ENCODE measurements at regions not wholly inside any gene's neighbourhood (a gene's known extent, or its start where the extent isn't known, plus 50 kb on each side); places are given as distances from the start of the nearest gene placed in this dataset.
"Not testable (repeated sequence)": the region's sequence is repeated elsewhere in the genome, so short reads cannot be mapped to it uniquely, and the experiment has no call there.

DNA sequence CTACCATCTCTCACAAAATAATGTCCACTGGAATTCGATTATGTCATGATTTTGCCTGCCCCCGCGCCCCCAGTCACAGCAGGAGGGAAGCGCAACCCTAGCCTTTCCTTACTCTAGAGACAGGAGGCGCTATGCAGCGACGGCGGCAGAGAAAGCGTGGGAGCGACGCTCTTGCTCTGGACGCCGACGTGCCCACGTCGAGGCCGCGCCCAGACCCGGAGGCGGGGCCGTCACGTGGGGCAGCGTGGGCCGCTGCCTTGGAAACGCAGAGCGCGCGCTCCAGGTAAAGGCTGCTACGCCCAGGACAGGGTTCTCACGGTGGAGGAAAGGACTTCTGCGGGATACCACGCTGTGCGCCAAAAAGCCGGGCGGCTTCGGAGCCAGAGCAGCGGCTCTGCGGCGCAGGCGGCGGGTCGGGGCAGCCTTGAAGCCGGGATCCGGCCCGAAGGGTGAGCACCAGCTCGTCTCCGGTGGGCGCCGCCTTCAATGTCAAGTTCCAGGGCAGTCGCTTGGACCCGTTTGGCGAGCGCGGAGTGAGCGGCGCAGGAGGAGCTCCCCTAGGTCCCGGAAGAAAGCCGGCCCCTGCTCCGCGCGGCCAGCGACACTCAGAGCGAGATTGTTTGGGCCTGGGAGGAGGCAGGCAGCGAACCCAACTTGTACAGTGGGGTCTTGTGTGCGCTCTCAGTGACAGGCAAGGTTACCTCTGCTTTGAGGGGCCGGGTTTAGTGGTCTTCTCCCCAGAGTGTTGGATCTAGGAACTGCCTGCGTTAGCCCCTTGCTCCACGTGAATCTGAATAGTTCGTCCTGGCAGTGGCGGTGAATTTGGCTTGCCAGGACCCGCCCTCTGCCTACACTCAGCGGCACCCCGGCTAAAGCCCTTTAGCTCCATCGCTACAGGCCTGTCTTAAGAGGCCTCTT, 121.7 kb downstream of the MRPL57 start:
- Histone ChIP-seq H3K4me1 (ENCODE audit: insufficient read depth, low read length) (peaks cover 33% of the 10 kb centered on the region), H3K27me3 (ENCODE audit: insufficient read depth, low read length) (no peaks in the 10 kb centered on the region), H3K4me3 (ENCODE audit: low read length) (peak overlapping the region; percentile 97), H3K9ac (ENCODE audit: low read depth, low read length) (peak overlapping the region; percentile 63), H3K36me3 (ENCODE audit: insufficient read depth, low read length) (peaks cover 3% of the 10 kb centered on the region), H3K27ac (ENCODE audit: low read depth, low read length) (peak overlapping the region; percentile 48; the same call in 1 of the 2 replicates), H3K9me3 (ENCODE audit: insufficient read depth, low read depth, low read length) (no peaks in the 10 kb centered on the region)
- WGBS: under 1% methylated on average over 74 of the region's 74 CpGs

DNA sequence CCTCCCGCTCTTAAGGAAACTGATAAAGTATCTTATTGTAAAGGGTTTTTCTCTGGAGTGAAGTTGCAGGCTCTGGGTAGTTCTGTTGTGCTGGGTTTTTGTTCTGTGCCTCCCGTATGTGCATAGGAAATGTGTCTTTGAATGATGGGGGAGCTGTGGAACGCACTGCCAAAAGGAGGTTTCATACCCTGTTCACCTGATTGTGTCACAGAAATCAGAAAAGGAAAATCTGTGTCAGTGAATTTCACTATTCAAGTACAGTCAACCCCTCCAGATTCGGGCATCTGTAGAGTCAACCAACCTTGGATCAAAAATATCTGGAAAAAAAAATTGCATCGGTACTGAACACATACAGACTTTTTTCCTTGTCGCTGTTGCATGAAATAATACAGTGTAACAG, 127.8 kb downstream of the MRPL57 start:
- Histone ChIP-seq H3K27ac (ENCODE audit: low read depth, low read length) (no peak overlapping the region), H3K27me3 (ENCODE audit: insufficient read depth, low read length) (no peaks in the 10 kb centered on the region), H3K9me3 (ENCODE audit: insufficient read depth, low read depth, low read length) (no peaks in the 10 kb centered on the region), H3K4me3 (ENCODE audit: low read length) (no peak overlapping the region), H3K4me1 (ENCODE audit: insufficient read depth, low read length) (peaks cover 14% of the 10 kb centered on the region), H3K9ac (ENCODE audit: low read depth, low read length) (no peak overlapping the region), H3K36me3 (ENCODE audit: insufficient read depth, low read length) (peaks cover 6% of the 10 kb centered on the region)
- 89% methylated on average over 5 of the region's 6 CpGs for WGBS

DNA sequence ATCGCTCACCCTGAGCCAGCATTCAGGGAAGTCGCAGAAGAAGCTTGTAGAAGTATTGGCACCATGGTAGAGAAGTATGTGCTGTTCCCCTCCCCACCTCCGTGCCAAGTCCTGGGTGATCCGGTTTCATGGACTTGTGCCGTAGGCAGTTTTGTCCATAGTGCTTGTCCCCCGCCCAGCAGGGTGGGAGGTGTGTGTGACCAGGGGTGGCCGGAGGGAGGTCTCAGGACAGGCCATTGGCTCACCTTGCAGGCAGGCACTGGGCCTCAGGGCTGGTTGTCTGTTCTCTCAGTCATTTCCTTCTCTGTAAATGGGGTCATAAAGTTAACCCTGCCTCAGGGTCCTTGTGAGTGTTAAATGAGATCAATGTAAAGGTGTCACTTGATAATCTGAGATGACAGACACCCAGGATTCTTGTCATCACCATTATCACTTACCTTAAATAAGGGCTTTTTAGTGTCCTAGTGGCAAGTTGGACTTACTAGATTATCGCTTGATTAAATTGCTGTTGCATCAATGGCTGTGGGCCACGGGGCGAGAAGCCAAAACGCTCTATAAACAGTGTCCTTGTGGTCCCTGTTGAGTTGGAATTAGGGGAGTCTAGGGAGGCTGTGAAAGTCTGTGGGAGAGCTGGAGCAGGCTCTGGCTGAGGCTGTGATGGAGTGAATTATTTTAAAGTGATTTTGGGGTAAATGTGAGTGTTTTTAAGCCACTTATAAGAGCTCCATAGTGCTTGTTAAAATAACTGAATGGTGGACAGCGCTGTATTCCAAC, 130.0 kb downstream of the MRPL57 start:
- not testable (repeated sequence) for H3K4me1 ChIP-seq (ENCODE audit: insufficient read depth, low read length); H3K27me3 ChIP-seq (ENCODE audit: insufficient read depth, low read length); H3K9me3 ChIP-seq (ENCODE audit: insufficient read depth, low read depth, low read length); H3K27ac ChIP-seq (ENCODE audit: low read depth, low read length); H3K36me3 ChIP-seq (ENCODE audit: insufficient read depth, low read length); H3K9ac ChIP-seq (ENCODE audit: low read depth, low read length); H3K4me3 ChIP-seq (ENCODE audit: low read length)
- 83% methylated on average over 11 of the region's 12 CpGs for WGBS

DNA sequence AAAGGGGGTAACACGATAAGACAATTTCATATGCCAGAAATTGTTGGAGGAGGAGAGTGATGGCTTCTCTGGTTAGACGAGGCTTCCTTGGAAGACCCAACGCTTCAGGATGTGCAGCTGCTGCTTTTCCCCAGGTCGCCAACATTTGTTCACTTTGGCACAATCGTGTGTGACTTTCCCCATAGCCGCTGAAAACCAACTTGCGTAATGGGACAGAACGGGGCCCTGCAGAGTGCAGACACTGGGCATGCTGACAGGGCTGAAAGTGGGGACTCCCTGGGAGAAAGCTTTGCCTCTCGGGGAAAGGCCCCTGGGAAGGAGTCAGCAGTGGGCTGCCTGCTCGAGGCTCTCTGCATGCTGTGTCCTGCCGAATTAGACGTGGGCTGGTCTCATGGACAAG, 130.7 kb downstream of the MRPL57 start:
- WGBS: 95% methylated on average over 7 of the region's 12 CpGs

DNA sequence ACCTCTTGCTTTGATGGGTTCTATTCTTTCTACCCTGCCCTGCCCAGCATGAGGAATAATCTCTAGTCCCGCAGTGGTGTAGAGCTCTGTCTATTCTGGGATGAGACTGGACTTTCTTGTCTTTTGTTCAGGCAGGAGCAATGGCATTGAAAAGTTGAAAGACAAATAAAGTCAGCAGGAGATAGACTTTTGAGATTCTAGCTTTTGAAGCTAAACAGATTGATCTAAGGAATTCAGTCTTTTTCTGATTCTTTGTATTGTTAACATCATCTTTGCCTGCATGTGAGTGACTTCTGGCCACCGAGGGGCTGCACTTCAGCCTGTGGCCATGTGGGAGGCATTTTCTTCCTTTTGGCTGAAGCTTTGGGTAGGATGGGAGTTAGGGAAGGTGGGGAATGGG, 132.4 kb downstream of the MRPL57 start:
- Histone ChIP-seq H3K36me3 (ENCODE audit: insufficient read depth, low read length) (no peaks in the 10 kb centered on the region; the same call in 1 of the 2 replicates), H3K27me3 (ENCODE audit: insufficient read depth, low read length) (no peaks in the 10 kb centered on the region), H3K9ac (ENCODE audit: low read depth, low read length) (no peak overlapping the region), H3K9me3 (ENCODE audit: insufficient read depth, low read depth, low read length) (no peaks in the 10 kb centered on the region), H3K4me3 (ENCODE audit: low read length) (no peak overlapping the region), H3K4me1 (ENCODE audit: insufficient read depth, low read length) (peaks cover 10% of the 10 kb centered on the region), H3K27ac (ENCODE audit: low read depth, low read length) (no peak overlapping the region)
- 85% methylated on average over 2 of the region's 2 CpGs for WGBS

More for the DNA sequence above, 130.7 kb downstream of the MRPL57 start:
- not testable (repeated sequence) for H3K4me3 ChIP-seq (ENCODE audit: low read length); H3K27me3 ChIP-seq (ENCODE audit: insufficient read depth, low read length); H3K27ac ChIP-seq (ENCODE audit: low read depth, low read length); H3K9me3 ChIP-seq (ENCODE audit: insufficient read depth, low read depth, low read length); H3K9ac ChIP-seq (ENCODE audit: low read depth, low read length); H3K4me1 ChIP-seq (ENCODE audit: insufficient read depth, low read length); H3K36me3 ChIP-seq (ENCODE audit: insufficient read depth, low read length)

DNA sequence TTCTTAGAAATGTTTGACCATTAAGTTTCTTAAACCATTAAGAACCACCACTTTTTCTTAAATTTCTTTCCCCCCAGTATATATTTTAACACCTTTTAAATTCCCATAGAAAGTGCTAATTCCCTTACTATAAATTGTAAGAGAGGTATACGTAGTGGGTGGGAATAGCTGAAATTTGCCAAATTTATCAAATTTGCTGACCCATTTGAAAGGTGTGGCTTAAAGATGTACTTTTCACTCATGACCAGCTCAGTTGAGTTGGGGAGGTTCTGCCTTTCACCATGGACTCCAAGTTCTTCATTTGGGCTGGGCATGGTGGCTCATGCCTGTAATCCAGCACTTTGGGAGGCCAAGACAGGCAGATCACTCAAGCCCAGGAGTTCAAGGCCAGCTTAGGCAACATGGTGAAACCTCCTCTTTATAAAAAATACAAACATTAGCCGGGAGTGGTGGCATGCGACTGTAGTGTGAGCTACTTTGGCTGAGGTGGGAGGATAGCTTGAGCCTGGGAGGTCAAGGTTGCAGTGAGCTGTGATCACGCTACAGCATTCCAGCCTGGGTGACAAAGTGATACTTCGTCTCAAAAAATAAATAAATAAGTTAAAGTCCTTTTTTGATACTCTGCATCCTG, 133.2 kb downstream of the MRPL57 start:
- no peak overlapping the region for H3K4me3 ChIP-seq (ENCODE audit: low read length)
- no peak overlapping the region for H3K9ac ChIP-seq (ENCODE audit: low read depth, low read length)
- WGBS: 79% methylated on average over 5 of the region's 5 CpGs
- no peaks in the 10 kb centered on the region for H3K36me3 ChIP-seq (ENCODE audit: insufficient read depth, low read length)
- peaks cover 10% of the 10 kb centered on the region for H3K4me1 ChIP-seq (ENCODE audit: insufficient read depth, low read length)
- no peak overlapping the region for H3K27ac ChIP-seq (ENCODE audit: low read depth, low read length)
- no peaks in the 10 kb centered on the region for H3K27me3 ChIP-seq (ENCODE audit: insufficient read depth, low read length)
- no peaks in the 10 kb centered on the region for H3K9me3 ChIP-seq (ENCODE audit: insufficient read depth, low read depth, low read length)

DNA sequence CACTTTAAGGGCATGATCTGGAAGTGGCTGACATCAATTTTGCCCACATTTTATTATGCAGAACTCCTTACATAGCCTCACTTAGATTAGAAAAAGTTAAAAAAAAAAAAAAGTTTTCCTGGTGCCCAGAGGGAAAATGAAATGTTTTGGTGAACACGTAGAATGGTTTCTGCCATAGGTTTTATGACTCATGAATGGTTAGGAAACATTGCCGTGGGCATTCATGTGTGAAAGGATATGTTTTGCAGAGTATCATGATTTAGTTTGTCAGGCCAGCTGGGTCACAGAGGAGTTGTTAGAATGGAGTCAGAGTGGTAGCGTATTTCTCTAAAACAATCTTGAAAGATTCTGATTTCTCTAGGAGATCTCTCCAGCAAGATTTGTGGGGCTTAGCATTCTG, 133.8 kb downstream of the MRPL57 start:
- Histone ChIP-seq H3K4me1 (ENCODE audit: insufficient read depth, low read length) (peaks cover 10% of the 10 kb centered on the region), H3K9me3 (ENCODE audit: insufficient read depth, low read depth, low read length) (no peaks in the 10 kb centered on the region), H3K4me3 (ENCODE audit: low read length) (no peak overlapping the region), H3K27ac (ENCODE audit: low read depth, low read length) (no peak overlapping the region), H3K9ac (ENCODE audit: low read depth, low read length) (no peak overlapping the region), H3K36me3 (ENCODE audit: insufficient read depth, low read length) (no peaks in the 10 kb centered on the region), H3K27me3 (ENCODE audit: insufficient read depth, low read length) (no peaks in the 10 kb centered on the region)
- WGBS: 97% methylated on average over 2 of the region's 3 CpGs

DNA sequence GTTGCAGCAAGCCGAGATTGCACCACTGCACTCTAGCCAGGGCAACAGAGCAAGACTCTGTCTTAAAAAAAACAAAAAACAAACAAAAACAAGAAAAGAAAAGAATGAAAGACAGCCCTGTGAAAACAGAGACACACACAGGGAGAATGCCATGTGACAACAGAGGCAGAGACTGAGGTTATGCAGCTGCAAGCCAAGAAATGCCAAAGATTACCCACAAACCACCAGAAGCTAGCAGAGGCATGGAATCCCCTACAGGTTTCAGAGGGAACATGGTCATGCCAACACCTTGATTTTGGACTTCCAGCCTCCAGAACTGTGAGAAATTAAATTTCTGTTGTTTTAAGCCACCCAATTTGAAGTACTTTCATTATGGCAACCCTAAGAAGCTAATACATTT, 138.5 kb downstream of the MRPL57 start:
- 93% methylated on average over 1 of the region's 1 CpG for WGBS
- H3K27ac ChIP-seq (ENCODE audit: low read depth, low read length); H3K4me3 ChIP-seq (ENCODE audit: low read length); H3K4me1 ChIP-seq (ENCODE audit: insufficient read depth, low read length); H3K36me3 ChIP-seq (ENCODE audit: insufficient read depth, low read length); H3K9me3 ChIP-seq (ENCODE audit: insufficient read depth, low read depth, low read length); H3K9ac ChIP-seq (ENCODE audit: low read depth, low read length); H3K27me3 ChIP-seq (ENCODE audit: insufficient read depth, low read length): not testable (repeated sequence)

DNA sequence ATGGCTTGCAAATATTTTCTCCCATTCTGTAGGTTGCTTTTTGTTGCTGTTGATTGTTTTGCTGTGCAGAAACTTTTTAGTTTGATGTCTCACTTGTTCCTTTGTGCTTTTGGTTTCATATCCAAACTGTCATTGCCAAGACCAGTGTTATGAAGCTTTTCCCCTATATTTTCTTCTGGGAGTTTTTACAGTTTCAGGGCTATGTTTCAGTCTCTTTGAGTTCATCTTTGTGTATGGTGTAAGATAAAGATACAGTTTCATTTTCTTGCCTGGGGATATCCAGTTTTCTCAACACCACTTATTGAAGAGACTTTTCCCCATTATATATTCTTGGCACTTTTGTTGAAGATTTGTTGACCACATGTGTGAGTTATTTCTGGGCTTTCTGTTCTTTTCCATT, 139.9 kb downstream of the MRPL57 start:
- Histone ChIP-seq H3K36me3 (ENCODE audit: insufficient read depth, low read length) (no peaks in the 10 kb centered on the region), H3K4me3 (ENCODE audit: low read length) (no peak overlapping the region), H3K9me3 (ENCODE audit: insufficient read depth, low read depth, low read length) (no peaks in the 10 kb centered on the region), H3K27me3 (ENCODE audit: insufficient read depth, low read length) (no peaks in the 10 kb centered on the region), H3K27ac (ENCODE audit: low read depth, low read length) (no peak overlapping the region), H3K9ac (ENCODE audit: low read depth, low read length) (no peak overlapping the region), H3K4me1 (ENCODE audit: insufficient read depth, low read length) (no peaks in the 10 kb centered on the region)

DNA sequence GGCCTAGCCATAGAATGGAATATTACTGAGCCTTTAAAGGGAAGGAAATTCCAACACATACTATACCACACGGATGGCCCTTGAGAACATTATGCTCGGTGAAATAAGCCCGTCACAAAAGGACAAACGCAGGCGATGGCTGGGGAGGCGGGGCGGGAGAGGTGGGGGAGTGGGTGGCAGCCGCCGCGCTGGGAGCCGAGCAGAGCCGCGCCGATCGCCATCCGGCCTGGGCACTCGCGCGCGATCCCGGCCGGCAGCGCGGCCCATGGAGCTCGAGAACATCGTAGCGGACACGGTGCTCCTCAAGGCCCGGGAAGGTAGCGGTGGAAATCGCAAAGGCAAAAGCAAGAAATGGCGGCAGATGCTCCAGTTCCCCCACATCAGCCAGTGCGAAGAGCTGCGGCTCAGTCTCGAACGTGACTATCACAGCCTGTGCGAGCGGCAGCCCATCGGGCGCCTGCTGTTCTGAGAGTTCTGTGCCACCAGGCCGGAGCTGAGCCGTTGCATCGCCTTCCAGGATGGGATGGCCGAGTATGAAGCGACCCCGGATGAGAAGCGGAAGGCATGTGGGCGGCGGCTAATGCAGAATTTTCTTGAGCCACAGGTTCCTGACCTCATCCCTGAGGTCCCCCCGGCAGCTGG, 140.1 kb downstream of the ZDHHC20 start:
- 96% methylated on average over 50 of the region's 50 CpGs for WGBS
- Histone ChIP-seq H3K9ac (ENCODE audit: low read depth, low read length) (no peak overlapping the region), H3K36me3 (ENCODE audit: insufficient read depth, low read length) (no peaks in the 10 kb centered on the region), H3K4me1 (ENCODE audit: insufficient read depth, low read length) (no peaks in the 10 kb centered on the region), H3K27ac (ENCODE audit: low read depth, low read length) (no peak overlapping the region), H3K4me3 (ENCODE audit: low read length) (no peak overlapping the region), H3K27me3 (ENCODE audit: insufficient read depth, low read length) (no peaks in the 10 kb centered on the region), H3K9me3 (ENCODE audit: insufficient read depth, low read depth, low read length) (no peaks in the 10 kb centered on the region)

Data from HUES64 (cell line).